NCI-H1105 (cell line): ENCODE measurements at regions not wholly inside any gene's neighbourhood (a gene's known extent, or its start where the extent isn't known, plus 50 kb on each side); places are given as distances from the start of the nearest gene placed in this dataset.
"Not testable (repeated sequence)": the region's sequence is repeated elsewhere in the genome, so short reads cannot be mapped to it uniquely, and the experiment has no call there.

ENCODE experiments used
- DNase-seq: peaks from one replicate; lab custom pipeline; 2025; lab: John Stamatoyannopoulos, UW

DNA sequence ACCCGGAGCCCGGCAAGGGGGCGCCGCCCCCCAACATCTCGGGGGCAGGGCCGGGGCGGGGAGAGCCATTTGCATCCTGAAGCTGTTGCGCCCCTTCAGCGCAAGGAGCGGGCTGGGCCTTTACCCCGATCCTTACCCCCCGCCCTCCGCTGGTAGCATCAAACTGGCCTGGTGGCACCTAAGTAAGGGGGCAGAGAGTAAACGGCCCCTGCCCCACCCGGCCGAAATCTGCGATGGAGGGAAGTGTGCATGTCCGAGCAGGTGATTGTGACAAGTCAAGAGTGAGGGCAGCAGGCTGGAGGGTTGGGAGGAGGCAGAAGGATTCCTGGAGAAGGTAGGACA lies 101.2 kb downstream of the ESM1 start:
- no peak for DNase-seq

DNA sequence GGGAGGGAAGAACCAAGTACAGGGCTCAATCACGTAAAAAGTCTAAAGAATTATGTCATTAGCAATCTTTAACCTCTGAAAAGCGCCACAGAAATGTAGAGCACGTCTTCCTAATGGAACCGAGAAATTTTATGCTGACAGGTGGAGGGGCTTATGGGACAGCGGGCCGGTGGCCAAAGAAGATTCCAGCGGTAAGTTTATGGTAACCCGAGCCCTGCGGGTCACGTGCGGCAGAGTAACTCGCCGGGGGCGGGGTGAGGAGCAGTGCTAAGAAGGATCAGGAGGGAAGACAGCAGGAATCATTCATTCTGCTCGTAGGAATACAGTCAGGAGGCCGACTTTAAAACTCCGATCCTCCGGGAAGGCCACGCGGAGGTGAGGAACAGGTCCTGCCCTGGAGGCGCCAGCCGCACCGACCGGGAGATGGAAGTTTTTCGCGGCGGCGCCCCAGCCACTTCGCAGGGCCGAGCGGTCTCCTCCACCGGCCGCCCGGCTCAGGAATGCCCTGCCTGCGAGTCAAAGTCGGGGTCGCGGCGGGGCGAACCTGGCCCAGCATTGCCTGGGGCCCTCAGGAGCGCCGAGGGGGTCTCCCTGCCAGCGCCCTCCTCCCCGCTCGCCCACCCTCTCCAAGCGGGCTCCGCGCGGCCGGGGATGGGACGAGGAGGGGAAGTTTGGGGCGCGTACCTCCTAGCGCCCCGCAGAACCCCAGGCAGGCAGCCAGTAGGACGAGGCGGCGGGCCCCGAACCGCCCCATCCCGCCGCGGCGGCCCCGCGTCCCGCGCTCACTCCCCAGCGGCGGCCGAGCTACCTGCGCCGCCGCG lies 101.8 kb downstream of the ESM1 start:
- no peak for DNase-seq

DNA sequence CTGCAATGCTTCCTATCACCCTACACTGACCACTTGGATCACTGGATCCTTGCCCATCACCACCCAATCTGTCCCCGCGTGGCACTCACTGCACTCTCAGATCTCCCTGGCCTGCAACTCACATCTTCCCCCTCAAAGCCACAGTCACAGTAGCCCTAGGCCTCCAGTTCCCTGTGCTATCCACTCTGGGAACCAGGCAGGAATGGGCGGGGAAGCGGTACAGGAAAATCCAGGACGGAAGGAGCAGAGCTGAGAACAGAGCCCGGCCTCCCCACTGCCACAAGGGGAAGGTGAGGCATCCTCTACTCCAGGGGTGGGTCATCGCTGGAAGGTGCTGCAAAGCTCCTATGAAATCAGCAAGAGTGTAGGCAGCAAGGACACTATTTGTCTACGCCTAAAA lies 102.6 kb downstream of the ESM1 start:
- no peak for DNase-seq

DNA sequence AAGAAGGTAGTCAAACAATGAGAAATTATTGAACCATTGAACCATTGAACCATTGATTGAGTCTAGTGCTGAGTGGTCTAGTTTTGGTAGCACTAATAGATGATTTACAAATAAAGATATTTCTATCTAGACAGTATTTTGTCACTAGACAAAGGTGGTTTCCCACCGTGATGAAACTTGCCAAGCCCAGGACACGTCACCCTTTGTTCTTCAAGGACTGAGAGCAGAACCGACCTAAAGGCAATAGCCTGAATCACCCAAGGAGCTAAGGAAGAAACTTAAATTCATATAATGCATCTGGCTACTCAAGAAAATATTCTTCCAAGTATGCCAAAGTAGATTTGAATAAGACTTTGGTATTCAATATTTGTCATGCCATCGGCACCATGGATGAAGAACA lies 103.3 kb downstream of the ESM1 start:
- DNase-seq, result no peak

DNA sequence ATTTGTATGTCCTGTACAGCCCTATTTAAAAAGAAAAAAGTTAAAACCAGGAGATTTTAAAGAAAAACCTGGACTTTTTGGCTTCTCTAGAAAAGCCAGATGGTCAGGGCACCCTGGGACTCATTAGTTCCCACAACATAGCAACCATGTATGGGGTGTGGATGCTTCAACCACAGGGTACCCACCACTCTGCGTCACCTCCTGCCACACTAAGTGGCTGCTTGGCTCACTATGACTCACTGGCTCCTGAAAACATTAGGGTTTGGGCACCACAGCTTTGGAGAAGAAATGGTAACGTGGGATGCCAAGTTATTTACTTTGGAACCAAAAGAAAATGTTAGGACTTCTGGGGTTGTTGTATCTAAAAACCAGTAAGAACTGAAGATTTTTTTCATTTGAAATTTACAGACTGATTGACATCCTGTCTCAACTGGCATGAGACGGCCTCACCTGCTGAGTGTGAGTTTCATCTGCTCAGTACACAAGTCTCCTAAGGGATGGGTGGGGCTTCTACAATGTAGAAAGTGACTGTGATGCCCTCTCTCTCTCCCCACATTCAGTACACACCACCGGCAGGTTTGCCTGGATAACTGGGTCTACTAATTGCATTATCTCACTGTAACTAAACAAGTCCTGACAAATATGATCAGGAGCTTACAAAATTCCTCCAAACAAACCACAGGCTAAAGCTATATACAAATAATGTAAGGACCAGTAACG lies 103.9 kb downstream of the ESM1 start:
- DNase-seq, result no peak

DNA sequence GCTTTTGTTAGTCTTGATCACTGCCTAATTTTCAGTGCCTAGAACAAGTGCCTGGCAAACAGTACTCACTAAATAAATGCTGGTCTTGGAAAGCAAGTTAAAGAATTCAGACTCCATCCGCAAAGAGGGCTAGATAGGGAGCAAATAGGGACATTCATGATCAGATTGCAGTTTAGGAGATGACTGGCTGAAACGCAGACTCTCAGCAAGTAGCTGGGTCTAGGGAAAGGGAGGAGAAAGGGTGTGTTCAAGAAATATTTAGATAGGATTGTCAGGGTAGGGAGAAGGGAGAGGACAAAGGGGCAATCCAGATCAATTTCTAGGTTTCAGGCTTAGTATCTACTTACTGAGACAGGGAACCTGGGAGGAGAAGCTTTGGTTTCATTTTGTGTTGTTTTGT lies 108.4 kb downstream of the ESM1 start:
- DNase-seq, result no peak

DNA sequence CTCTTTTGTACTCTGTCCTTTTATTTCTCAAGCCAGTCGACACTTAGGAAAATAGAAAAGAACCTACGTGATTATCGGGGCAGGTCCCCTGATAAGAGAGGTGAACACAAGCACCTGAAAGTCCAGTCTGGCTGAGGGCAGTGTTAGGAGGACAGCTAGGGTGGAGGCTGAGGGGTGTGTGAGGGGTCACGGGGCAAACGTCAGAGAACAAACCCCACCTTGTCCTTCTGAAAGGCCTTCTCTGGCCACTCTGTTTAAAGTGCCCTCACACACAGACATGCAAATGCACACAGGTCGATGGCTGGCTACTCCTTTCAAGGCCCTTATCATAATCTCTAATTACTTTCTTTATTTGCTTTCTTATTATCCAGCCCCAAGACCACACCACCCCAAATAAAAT lies 108.8 kb downstream of the ESM1 start:
- DNase-seq, result no peak

DNA sequence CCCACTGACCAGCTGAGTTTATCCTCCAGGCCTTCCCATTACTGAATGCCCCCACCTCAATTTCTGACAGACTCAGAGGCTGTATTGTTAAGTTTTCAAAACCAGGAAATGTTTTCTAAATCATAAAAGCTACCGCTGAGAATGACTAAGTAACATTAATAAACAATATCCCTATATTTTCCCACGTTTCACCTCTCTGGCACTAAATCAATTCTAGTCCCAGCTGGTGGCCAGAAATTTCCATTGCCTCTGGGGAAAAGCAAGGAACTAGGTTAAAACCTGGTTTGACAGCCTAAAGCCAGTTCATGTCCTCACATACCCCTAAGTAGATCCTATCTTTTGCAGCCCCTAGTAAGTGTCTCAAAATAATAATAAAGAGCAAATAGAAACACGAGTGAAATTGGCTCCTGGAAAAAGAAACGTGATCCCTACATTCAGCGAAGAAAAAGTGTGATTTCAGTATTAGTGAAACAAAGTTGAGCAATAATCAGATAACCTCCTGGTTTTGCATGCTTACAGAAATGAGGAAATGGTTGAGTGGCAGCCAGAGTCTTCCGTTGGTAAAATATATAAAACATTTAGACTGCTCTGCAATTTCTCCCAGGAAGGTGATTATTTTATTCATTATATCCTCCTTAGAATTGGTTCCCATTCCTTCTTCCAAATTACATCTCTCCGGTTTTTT lies 110.9 kb downstream of the ESM1 start:
- no peak for DNase-seq

DNA sequence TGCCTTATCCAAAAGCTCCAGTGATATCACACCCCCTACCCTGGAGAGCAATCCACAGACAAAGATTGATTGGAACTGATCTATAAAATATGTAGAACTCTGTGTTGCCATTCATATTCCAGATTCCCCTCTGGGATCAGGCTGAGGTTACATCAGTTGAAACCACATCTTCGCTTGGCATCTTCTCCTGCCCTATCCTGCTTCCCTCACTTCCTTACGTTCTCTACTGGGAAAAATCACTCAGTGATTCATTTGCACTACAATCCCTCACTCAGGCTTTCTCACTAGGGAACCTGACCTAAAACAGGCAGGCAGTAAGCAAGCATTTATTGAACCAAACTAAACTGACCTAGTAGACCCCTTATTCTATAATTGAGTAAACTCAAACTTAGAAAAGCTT lies 111.7 kb downstream of the ESM1 start:
- no peak for DNase-seq

DNA sequence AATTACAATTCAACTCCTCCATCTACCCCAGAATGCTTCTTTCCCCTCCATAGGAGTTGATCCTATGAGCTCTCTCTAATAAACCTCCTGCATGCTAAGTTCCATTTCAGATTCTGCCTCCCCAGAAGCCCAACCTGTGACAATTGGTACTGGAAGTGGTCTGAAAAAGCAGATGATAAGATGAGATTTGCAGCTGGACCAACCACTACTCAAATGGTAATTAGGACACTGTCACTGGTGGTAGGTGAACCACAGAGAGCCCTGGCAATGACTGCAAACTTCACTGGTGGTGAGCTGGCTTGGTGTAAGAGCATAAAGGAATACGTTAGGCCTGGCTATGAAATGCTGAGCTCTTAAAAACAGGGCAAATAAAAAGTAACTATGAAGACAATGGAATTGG lies 112.6 kb downstream of the ESM1 start:
- DNase-seq, result no peak

DNA sequence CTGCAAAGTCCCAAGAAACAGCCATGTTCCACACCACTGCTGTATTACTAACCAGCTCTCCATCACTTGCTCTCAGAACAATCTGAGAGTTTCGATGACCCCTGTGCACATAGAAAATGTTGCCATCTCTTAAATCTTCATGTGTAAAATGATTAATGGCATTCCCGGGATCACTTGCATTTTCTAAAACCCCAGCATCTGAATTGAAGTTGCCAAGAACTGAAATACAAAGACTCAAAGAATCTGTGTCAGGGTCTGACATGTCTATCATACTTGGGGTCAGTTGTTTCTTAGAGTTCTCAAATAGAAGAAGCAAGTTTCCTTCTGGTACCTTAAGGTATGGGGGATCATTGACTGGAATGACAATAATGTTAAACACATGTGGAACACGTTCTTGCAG lies 115.1 kb downstream of the ESM1 start:
- DNase-seq, result no peak

DNA sequence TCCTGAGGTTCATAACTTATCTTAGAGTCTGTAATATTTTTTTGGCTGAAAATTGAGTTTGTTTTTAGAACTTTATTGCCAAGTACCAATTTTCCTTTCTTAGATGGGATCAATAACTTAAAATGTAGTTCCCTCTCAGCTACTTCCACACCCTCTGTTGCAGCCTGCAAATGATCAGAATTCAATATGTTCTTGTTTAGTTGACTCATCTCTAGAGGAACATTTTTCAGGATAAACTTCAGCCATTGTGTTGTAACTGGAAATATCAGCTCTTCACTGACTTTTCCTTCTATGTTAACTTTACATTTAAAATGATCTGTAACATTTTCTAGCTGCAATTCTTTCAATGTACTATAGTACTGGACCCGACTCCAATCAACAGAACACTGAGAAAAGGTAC lies 115.7 kb downstream of the ESM1 start:
- no peak for DNase-seq

DNA sequence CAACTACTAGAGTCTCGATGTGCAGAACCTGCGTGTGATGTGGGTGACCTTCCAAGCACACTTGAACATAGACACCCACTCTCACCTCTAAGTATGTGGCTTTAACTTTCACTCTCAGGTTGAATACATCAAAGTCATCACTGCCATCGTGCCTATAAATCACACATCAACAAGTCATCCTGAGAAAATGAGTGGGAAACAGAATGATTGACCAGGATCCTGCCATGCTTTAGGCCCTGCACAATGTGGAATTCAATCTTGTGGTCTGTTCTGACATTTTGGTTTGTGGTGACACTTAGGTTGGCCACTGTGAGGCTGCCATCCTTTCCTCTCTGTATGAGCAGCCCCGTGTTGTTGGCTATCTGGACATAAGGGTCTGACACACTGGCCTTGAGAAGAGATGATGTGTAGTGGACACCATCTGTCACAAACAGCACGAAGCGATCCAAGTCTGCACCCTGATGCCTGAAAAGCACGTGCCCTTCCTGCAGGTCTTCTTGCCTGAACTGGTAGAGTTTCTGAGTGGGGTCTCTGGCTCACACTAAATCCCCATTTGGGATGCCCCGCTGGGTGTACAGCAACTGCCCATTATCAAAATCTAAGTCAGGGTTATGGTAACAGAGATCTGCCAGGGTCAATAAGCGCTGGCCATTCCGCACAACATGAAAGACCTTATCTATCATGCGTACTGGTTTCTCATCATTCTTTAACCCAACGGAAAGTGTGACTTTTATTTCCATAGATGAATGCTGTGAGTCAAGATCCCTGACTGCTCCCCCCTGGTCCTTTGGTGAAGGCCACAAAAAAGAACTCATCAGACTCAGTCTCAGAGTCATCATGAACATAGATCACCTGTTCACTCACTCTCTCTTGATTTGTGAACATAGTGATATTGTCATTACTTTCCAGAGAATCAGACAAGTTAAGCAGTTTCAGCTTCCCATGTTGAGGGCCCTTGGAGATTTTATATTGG lies 116.6 kb downstream of the ESM1 start:
- DNase-seq, result no peak

DNA sequence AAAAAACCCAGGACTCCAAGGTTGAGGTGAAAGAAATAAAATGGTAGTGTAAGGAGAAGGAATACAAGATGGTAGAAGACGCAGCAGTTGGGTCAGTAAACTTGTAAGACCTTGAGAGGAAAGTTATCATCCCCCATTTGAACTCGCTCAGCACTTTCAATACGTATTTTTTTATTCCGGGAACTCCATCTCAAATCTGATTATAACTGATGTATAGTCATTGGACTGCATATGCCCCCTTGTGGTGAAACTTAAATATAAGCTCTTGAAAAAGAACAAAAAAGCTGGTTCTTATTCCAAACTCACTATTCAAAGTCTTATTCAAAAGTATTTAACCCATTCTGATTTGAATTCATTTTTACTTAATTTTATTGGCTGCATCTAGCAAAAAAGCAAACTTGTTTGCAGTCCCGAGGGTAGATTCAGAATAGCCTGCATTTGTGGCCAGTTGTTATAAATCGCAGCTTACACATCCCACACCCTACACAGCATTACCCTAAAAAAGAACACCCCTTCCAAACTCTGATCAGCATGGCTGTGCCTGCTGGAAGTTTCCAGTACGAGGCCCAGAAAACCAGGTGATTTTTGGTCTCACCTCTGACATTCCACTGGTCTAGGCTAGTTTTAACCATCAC lies 118.0 kb downstream of the ESM1 start:
- no peak for DNase-seq

DNA sequence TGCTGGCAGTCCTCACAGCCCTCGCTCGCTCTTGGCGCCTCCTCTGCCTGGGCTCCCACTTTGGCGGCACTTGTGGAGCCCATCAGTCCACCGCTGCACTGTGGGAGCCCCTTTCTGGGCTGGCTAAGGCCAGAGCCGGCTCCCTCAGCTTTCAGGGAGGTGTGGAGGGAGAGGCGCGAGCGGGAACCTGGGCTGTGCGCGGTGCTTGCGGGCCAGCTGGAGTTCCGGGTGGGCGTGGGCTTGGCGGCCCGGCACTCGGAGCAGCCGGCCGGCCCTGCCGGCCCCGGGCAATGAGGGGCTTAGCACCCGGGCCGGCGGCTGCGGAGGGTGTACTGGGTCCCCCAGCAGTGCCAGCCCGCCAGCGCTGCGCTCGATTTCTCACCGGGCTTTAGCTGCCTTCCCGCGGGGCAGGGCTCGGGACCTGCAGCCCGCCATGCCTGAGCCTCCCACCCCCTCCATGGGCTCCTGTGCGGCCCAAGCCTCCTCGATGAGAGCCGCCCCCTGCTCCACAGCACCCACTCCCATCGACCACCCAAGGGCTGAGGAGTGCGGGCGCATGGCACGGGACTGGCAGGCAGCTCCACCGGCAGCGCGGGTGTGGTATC lies 120.4 kb downstream of the ESM1 start:
- DNase-seq, result not testable (repeated sequence)

DNA sequence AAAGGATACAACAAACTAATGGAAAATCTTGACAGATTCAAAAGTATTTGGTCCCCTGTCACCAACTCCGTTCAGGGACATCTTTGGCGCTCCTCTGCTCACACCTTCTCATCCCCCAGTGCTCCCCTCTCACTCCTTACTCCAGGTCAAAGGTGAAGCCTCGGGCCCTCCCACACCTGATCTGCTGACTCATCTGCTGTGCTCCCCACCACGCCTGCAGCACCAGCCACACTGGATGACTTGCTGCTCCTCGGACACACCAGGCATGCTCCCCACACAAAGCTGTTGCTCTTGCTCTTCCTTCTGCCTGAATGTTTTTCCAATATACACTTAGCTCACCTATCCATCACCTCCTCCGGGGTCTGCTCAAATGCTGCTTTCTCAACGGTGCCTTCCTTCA lies 123.4 kb downstream of the ESM1 start:
- DNase-seq, result no peak

DNA sequence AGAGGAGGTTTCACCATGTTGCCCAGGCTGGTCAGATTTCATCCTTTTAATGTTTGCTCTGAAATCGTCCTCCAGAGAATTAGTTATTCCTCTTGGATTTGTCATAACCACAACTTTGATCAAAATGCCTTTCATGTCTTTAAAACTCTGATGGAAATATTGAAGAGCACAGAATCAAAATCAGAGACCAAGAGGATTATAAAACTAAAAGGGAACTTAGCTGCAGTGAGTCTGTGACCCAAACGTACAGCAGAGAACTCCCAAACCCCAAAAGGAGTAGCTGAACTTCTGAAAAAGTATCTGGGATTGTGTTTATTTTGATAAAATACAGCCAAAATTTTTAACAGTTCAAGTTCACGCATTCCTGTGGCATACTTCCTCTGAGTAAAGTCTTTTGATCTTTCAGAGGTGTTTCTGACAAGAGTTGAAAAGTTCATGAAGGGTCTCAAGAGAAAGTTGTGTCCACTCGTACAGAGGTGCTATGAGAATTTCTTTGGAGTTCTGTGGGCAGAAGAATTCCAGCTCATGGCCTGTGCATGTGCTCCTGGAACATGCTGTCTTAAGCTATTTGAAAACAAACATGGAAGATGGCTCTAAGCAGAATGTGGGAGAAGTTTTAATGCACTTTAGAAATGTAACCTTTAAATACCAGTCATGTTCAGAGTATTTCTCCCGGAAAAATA lies 124.0 kb downstream of the ESM1 start:
- no peak for DNase-seq

DNA sequence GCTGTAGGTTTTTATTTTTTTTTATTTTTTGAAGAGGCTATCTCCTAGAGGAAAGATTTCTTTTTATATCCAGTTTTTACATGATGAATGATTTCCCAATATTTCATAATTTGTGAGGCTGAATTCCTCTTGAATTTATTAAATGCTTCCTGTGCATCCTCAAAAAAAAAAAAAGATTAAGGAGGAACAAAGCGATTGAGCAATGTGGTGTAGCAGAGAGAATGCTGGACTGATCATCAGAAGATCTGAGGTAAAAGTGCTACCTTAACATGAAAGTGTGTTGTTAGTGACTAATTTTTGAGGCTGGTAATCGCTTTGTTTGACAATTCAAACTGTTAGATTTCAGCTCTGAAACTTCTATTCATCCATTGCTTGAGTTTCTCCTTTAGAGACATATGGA lies 125.1 kb downstream of the ESM1 start:
- no peak for DNase-seq

DNA sequence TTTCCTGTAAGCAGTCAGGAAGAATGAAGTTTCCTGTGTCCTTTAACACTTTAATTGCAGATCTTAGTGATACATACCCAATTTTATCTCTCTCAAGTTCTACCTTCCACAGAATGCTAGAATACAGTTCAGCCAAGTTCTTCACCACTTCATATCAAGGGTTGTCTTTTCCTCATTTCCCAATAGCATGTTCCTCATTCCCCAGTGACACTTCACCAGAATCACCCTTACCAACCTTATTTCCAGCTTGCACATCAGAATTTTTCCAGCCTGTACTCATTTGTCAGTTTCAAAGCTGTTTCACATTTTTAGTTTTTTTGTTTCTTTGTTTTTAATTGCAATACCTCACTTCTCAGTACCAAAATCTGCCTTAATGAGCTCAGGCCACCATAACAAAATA lies 126.1 kb downstream of the ESM1 start:
- no peak for DNase-seq

DNA sequence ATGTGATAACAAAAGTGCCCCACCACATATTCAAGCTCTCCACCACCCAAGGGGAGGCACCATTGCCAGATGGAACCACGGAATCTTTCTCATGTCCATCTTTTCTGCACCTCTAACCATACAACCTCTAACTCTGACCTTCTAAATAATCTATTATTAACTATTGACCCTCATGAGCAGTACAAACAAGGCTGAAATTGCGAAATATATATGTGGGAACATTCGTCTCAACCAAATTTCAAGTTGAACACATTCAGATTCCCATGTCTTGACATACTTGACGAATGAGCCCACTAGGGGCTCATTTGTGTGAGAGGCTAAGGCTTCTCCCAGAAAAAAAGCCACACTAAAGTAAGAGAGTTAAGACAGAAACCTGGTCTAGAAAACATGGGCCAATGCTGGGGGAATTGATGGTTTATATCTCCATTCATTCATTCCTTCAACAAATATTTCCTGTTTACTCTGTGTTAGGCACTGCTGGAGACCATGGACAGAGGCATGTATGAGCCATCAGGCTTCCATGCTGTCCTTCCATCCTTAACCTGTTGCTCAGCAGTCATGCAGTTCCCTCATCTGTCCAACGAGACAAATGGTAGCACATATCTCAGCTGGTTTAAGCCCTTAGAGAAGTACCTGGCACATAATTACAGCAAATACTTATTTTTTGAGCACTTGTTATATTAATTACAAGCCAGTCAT lies 130.4 kb downstream of the ESM1 start:
- no peak for DNase-seq
